ENCODE measurements at regions not wholly inside any gene's neighbourhood (a gene's known extent, or its start where the extent isn't known, plus 50 kb on each side); places are given as distances from the start of the nearest gene placed in this dataset.
"Not testable (repeated sequence)": the region's sequence is repeated elsewhere in the genome, so short reads cannot be mapped to it uniquely, and the experiment has no call there.

DNA sequence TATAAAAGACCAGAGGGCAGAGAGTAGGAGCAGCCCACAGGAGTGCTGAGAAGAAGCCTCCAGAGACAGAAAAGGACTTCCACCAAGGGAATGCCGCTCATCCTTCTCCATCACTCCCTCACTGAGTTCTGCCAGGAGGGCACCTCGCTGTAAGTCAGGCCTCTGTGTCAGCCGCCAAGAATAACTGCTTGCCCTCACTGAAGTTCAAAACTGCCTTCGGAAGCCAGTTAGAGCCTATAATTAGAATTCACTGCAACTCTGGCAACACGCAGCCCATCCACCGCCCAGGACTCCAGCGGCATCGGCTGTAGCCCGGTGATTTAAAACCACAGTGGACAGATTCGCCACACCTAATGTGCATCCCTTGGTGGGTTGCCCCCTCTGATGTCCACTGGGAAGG, 281.8 kb upstream of the ZNF507 start:
- DNase-seq, result no peak

DNA sequence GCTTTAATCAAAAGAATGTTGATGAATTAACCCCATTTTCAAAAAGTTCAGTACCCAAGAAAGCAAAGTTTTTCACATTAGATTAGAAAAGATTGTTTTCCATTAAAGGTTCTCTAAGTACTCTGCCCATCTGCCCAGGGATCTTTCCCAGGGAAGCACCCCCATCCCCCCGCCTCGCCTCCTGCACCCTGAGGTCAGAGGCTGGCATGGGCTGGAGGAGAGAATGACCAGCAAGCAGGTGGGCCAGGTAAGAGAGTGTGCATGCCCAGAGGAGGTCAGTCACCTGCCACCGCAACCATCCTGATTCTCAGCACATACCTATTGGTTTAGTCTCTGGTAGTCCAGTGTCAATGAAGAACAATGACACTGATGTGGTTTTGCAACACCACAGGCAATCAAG, 279.4 kb upstream of the ZNF507 start:
- no peak for DNase-seq

DNA sequence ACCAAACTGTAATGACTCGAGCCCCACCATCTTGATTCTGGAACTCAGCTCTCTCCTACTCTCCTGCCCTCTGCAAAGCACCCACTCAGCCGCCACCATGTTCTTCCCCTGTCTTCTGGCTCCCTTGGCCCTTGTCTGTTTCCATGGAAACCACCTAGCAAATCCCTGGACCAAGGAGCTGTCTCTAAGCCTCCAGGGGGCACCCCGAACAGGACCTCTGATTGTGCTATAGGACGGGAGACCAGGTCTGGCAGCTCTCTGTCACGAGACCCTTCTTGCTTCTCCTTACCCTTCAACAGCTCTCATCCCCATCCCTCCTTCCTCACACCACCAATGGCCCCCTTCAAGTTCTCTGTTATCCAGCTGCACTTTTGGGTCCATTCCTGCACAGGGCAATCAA, 277.7 kb upstream of the ZNF507 start:
- DNase-seq, result no peak

DNA sequence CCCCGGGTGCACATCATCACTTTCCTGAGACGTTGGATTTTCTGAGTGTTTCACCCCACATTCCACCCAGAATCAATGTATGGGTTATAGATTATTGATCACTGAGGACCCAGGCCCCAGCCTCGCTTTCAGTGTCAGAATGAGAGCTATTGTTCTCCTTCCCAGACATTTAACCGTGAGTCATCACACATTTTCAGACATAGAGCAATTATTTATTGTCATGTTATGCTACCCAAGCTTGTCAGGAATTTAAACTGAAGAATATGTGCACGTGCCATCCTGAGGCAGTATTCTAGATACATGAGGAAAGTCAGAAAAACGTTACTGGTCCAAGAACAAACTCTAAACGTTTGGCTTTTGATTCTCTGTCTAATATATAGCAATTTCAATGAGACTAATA, 276.6 kb upstream of the ZNF507 start:
- DNase-seq, result no peak

DNA sequence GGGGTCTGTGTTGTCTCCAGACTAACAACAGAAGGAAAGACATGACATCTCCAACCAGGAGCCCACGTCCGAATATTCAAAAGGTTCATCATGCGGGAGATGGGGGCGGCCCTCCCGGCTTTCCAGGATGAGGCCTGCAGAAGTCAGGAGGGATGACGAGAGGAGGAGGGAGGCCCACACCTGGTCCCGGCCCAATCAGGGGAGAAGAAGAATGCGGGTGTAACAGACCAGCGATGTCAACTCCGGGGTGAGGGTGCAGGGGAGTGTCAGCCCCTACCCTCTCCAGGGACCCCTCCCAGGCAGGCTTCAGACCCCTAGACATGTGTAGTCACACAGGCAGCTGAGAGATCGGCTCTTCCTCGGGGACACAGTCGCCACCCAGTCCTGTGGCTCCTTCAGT, 275.3 kb upstream of the ZNF507 start:
- no peak for DNase-seq

DNA sequence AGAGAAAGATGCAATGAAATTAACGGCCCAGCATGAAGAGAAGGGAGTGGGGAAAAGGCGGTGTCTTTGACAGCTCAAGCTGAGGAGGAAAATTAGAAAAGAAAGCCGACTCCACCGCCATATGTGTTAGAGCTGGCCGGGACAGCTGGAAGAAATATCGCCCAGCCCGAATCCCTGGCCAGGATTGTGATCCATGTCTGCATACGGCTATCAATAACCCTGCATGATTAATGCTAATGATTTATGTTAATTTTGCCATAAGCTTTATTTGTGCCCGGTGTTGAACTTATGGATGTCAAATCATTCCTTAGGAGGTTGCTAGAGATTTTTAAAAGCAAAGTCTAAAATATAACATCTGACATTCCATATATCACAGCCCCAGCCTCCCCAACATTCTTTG, 263.4 kb upstream of the ZNF507 start:
- DNase-seq, result no peak

DNA sequence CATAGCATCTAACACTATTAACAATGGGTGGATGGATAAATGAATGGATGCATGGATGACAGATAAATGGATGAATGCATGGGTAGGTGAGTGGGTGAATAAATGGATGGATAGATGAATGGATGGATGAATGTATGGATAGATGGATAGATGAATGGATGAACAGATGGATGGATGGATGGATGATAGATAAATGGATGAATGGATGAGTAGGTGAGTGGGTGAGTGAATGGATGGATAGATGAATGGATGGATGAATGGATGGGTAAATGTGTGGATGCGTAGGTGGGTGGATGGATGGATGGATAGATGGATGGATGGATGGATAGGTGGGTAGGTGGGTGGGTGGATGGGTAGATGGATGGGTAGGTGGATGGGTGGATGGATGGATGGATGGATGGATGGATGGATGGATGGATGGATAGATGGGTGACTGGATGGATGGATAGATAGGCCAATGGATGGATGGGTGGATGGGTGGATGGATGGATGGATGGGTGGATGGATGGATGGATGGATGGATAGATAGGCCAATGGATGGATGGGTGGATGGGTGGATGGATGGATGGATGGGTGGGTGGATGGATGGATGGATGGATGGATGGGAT, 260.6 kb upstream of the ZNF507 start:
- DNase-seq, result not testable (repeated sequence)

DNA sequence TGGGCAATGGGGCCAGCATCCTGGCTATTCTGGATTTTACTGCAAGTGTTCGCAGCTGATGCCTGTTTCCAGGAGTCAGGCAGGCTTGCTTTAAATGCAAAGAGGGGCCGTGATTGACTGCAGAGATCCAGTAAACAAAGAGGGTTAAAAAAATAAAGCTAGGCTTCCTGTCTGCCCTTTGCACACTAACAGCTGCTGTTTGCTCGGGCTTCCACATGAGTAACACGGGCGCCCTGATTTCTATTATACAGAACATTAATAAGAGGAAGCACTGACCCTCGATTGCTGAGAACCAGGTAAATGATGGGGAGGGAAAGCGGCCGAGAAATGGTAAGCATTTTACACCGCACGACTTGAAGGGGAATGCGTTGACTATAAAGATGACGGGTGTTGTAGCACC, 254.2 kb upstream of the ZNF507 start:
- DNase-seq, result no peak

DNA sequence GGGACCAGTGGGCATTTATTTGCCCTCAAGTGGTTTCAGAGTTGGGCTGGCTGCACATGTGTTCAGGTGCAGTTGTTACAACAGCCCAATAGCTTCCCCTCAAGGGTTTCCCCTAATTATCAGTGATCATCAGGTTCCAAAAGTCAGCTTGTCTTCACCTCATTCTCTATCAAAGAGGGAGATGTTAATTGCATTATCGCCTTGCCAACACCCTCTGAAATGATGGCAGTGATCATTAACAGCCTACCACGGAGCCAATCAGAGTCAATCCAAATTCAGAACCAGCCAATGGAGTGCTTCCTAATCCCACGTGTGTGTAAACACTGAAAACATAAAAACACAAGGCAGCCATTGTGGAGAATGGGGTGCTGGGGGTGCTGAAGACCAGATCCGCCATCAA, 248.4 kb upstream of the ZNF507 start:
- DNase-seq, result no peak

DNA sequence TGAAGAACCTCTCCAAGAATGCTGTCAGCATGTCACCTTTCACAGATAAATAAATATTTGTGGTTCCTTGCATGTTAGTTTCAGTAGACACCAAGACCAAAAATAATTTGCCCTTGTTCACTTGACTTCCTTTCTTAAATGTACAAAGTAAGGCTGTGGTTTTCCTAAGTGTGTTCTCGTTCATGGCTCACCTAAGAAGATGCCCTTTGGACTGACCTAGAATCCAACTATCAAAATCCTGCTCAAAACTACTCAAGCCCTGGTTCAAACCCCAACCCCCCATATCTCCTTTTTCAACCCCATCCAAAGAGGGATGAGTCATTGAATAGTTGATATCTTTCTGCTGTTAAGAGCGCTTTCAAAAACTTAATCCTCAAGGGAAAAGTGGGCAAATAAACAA, 247.8 kb upstream of the ZNF507 start:
- DNase-seq, result no peak

DNA sequence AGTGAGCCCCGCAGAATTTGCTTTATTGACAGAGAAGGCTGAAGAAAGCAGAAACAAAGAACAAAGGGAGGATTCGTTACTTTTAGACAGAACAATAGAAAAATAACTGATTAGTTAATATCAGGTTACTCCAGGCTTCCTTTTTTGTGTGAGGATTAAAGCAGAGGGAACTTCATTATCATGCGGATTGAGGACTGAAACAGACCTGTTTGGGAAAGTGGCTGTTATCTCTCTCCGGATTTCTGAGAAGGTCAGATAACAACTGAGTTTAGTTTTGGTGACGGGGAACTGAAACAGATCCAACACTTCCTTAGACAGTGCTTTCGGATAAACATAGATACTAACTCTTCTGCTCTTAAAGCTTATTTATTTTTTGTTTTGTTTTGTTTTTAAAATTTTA, 246.4 kb upstream of the ZNF507 start:
- DNase-seq, result no peak

DNA sequence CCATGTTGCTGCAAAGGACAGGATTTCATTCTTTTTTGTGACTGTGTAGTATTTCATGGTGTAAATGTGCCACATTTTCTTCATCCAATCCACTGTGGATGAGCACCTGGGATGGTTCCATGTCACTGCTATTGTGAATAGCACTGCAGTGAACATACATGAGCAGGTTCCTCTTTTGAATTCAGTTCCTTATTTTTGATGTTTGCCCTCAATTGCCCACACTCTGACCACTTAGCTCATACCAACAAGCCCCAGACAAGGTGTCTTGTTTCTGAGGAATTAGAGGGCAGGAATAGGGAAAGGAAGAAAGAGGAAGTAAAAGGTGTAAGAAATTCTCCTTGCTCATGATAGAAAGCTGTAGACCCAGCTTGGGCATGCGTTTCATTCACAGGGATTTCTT, 244.2 kb upstream of the ZNF507 start:
- no peak for DNase-seq

DNA sequence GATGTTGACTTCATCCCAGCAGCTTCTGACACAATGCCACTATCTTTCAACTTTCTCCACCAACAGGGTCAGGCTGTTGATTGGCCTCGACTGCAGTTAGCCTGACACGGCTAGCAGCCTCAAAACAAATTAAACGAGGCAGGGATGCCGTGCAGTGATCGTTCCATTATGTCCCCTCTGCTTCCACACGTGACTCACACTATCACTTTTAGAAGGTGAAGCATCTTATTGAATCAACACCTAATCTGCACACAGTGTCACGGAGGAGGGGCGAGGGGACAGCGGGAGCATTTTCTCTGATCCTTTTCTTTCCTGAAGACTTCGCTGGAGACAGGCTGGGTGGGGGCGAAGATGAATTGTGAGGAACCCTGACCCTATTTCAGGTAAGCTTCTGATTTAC, 241.9 kb upstream of the ZNF507 start:
- no peak for DNase-seq

DNA sequence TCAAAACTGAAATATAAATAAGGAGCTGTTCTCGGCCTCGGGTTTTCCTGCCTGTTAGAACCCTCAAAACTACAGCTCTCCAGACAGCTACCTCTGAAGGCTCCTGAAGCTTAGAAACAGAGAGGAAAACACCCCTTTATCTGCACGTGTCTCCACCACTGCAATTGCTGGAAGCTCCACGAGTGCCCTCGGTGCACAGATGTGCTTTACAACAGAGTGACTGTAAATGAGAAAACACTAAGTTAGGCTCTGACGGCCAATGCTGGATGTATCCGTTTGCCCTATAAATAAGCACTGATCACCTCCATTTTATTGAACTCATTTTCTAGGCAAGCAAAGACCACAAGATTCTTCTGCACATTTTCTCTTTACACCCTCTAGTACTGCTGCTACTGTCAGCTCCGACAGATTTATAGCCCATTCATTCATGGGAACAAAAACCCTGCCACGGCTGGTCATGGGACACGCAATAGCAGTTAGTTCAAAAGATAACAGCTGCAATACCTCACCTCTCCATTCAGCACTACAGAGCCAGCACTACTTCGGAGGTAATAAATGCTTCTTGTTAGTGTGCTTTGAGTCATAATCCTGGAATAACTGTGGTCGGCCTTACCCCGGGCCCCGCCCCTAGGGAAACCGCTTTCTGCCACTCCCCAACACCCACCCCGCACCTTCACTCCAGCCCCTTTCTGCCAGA, 241.1 kb upstream of the ZNF507 start:
- DNase-seq, result no peak

DNA sequence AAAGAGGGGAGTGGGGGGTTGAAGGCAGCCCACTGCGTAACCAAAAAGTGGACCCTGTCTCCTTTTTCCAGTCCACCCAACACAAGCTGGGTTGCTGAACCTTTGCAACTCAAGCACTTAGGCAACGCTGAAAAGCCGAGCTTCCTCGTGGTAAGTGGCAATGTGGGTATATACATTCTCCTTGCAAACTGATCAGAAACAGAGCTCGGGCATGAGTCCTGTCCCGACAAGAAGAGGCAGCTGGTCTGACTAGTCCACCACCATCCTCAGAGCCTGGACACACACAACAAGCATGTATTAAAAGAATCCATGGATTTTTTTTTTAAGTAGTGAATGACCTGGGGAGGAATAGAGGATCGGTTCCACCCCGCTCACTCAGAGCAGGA, 240.6 kb upstream of the ZNF507 start:
- DNase-seq, result no peak

DNA sequence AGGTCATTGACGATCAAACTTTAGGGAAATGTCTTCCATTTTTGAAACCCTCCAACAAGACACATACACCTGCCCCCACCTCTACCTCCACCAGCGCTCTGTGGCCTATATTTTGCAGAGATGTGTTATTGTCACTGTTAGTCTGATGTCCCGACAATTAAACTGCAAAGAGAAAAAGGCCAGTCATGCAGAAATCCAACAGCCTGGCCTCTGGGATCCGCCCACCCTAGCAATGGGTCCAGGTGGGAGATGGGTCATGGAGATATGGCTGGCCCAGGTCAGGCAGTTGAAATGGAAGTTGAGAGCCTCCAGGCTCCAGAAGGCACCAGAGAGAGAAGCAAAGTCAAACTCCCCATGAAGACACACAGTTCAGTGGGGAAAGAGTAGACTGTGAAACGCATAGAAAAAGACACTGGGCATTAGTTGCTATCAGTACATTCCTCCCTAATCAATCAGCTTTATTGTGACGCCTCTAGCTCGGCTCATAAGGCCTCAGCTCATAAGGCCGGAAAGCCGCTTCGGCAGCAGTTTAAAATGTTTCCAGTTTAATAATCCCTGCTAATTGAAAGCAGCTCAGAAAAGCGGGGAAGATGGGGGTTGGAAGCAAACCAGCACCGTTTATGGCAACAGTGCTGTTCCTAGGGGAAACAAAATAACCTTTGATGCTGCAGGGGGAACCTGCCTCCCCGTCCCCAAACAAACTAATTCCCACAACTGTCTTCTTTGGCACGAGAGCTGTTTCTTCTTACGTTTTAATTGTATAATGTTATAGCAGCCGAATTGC, 239.7 kb upstream of the ZNF507 start:
- no peak for DNase-seq

DNA sequence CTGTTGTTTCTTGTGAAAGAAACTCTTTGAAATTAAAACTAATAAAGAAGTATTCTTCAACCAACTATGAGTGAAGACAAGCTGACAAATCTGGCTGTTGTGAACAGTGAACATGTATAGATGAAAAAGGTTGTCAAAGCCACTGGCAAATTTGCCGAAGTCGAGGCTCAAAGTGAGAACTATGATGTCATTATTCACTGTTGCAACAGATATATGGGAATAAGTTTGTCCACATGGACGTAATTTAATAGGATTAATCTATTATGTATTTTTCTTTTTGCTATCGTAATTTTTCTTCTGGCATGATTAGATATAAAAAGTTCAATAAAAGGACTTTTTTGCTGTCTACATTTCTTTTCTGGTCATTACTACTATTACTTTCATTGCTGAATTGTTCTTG, 223.2 kb upstream of the ZNF507 start:
- no peak for DNase-seq

DNA sequence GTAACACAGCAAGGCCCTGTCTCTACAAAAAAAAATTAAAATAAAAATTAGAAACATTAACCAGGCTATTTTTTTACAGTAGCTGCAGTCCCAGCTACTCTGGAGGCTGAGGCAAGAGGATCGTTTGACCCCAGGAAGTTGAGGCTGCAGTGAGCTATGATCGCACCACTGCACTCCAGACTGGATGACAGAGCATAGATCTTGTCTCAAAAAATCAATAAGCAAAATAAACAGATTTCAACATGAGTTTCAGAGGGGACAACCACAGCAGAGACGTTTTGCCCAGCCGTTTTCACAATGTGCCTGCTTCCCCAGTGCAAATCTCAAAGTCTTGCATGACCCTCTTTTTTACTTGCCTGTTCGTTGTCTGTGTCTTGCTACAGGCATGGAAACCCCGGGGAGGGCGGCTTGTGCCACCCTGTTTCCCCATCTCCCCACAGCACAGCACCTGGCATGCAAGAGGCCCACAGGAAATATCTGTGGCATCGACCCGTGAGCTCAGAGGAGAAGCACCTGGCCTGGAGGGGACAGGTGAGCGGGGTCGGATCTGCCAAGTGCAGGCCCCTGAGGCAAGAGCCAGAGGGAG, 222.0 kb upstream of the ZNF507 start:
- no peak for DNase-seq

DNA sequence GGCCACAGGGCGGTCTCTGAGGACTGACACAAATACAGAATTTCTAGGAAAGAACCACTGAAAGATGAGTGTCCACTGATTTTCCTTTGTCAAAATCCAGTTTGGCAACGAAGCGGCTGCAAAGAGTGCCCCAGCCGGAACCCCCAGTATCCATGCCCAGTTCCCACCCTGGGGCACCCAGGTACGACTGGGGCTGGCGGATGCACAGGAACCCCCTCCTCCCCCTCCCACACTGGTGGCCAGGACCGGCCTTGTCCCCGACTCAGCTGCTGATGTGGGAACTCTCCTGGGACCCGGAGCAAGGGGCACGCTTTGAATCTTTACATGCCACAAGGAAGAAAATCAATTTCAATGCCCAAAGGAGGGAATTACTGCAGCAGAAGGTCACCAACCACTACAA, 220.8 kb upstream of the ZNF507 start:
- no peak for DNase-seq

DNA sequence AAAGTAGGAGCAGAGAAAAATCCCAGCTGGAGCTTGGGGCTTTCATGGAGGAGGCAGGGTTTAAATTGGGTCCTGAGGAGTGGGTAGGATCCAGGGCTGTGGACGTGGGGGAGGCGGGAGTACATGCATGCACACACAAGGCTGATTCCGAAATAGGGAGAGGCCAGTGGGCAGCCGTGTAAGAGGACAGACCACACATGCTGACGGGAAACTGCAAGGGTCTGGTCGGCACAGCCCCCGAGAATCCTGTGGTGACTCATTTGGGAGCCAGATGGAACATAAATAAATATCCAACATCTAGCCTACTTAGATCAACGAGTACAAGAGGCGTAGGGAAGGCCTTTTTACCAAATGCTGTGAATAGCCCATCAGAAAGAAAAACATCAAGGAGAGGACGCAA, 216.3 kb upstream of the ZNF507 start:
- no peak for DNase-seq

DNA sequence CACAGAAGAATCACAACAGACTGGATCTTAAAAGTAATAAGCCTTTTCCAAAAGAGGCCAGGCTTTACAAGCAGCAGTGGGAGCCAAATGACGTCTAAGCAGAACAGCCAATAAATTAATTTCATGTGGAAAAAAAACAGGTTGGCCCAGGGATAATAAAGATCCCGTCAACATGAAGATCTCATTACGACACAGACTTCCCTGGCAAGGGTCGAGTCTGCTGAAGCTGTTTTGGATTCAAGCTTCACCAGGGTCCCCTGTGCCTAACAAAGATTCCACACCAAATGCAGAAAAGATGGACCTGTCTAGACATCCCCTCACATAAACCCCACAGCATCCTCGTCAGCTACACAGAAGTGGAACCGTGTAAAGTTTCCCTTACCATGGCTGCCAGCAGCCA, 215.1 kb upstream of the ZNF507 start:
- DNase-seq, result no peak

DNA sequence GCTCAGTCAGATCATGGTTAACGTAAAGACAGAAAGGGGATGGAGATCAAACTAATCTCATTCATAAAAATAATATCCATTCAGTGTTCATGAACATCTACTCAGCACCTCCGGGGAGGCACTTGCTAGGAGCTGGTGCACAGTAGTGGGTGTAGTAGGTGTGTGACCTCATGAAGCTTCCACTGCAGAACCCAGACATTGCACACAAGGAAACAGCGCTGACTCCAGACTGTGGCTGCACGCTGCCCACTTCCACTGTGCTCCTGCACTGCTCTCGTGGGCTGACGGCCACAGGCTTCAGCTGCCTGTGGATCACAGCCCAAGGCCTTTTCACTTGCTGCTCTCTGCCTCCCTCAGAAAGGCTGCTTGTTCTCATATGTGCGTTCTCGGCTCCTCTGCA, 214.4 kb upstream of the ZNF507 start:
- DNase-seq, result no peak

DNA sequence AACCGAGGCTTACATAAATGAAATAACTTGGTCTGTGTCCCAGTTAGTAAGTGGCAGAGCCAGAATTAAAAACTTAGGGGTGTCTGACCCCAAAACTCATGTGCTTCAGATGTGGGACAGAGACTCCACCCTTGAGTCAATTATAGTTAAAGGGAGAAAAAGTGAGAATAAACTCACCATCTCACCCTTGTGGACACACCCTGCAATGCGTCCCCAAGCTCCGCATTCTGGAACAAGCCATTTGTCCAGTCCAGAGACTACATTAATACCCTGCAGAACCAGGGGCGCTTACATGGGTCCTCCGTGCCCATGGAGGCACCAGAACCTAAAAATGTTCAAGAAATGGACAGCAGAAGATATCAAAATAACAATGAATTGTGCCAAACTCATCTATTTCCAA, 207.0 kb upstream of the ZNF507 start:
- no peak for DNase-seq

DNA sequence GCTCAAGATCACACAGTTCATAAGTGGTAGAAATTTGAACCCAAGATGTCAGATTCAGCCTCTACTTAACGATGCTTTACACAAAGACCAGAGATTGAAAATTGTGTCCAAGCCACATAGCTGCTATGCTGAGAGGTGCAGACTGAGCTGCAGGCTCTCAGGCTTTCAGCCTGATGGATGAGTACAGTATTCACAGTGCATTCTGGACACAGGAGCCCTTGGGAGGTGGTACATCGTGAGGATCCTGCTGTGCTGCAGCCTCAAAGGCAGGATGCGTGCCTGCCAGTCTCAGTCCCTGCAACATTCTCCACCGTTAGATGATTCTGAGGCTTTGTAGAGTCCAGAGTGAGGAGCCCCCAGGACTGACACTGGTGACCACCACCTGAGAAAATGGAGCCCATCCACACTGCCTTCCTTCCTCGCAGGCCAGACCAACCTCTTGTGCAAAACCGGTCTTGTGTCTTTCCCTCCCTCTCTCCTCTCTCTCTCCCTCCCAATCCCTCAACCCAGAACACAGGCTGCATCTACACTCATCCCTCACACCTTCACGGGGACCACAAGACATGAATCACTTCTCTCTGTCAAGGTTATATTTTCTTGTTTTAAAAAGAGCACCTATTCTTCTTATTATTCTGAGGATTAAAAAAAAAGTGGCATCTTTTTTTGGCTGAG, 203.4 kb upstream of the ZNF507 start:
- DNase-seq, result no peak

Measured in activated CD4-positive, alpha-beta T cell treated with anti-CD3 and anti-CD28 coated beads for 4 hours (primary cell).